ENCODE measurements at regions not wholly inside any gene's neighbourhood (a gene's known extent, or its start where the extent isn't known, plus 50 kb on each side); places are given as distances from the start of the nearest gene placed in this dataset.
"Not testable (repeated sequence)": the region's sequence is repeated elsewhere in the genome, so short reads cannot be mapped to it uniquely, and the experiment has no call there.

DNA sequence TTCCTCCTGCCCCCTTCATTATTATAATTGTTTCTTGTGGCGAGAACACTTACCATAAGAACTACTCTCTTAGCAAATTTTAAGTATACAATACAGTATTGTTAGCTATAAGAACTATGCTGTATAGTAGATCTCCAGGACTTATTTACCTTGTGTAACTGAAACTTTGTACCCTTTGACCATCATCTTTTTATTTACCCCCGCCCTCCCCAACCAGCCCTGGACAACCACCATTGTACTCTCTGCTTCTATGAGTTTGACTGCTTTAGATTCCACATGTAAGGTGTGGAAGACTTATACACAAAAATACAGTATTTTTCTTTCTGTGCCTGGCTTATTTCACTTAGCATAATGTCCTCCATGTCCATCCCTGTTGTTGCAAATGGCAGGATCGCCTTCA lies 161.1 kb downstream of the PHF8 start:
- H3K4me1 Mint-ChIP-seq, result no peaks in the 10 kb centered on the region
- no peak overlapping the region for H3K27ac Mint-ChIP-seq
- no peaks in the 10 kb centered on the region for H3K9me3 Mint-ChIP-seq
- no peak overlapping the region for H3K4me3 Mint-ChIP-seq
- peaks cover 2% of the 10 kb centered on the region for H3K27me3 Mint-ChIP-seq
- no peaks in the 10 kb centered on the region for H3K36me3 Mint-ChIP-seq

DNA sequence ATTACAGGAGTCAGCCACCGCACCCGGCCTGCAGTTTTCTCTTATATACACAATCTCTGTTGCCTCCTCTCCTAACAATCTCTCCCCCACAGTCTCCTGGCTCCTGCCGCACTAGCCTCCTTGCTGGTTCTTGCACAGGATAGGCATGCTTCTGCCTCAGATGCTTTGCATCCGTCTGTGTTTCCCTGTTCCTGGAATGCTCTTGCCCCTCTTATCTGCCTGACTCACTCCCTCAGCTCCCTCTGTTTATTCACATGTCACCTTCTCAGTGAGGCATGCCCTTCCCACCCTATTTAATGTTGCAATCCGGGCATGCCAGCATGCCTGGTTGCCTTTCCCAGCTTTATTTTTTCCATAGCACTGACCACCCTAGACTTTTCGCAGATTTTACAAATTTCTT lies 161.9 kb downstream of the PHF8 start:
- no peaks in the 10 kb centered on the region for H3K9me3 Mint-ChIP-seq
- H3K36me3 Mint-ChIP-seq, result no peaks in the 10 kb centered on the region
- no peak overlapping the region for H3K4me3 Mint-ChIP-seq
- H3K4me1 Mint-ChIP-seq, result no peaks in the 10 kb centered on the region
- H3K27ac Mint-ChIP-seq, result no peak overlapping the region
- no peaks in the 10 kb centered on the region for H3K27me3 Mint-ChIP-seq

DNA sequence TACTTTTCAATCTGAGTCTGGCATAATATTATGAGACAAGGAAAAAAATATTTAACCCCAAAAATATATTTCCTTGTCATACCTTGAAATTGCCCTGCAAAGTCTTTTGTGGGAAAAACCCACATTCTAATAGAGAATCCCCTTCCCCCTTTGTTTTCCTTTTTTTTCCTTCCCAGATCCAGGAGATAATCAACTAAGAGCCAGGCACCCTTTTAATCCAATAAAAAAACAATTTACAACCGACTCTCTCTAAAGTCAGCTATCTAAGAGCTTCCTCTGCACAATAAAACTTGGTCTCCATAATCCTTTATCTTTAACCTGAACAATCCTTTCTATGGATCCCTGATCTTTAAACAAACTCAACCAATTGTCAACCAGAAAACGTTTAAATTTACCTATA lies 163.5 kb downstream of the PHF8 start:
- H3K36me3 Mint-ChIP-seq, H3K27ac Mint-ChIP-seq, H3K4me3 Mint-ChIP-seq, H3K9me3 Mint-ChIP-seq, H3K4me1 Mint-ChIP-seq, H3K27me3 Mint-ChIP-seq: not testable (repeated sequence)

DNA sequence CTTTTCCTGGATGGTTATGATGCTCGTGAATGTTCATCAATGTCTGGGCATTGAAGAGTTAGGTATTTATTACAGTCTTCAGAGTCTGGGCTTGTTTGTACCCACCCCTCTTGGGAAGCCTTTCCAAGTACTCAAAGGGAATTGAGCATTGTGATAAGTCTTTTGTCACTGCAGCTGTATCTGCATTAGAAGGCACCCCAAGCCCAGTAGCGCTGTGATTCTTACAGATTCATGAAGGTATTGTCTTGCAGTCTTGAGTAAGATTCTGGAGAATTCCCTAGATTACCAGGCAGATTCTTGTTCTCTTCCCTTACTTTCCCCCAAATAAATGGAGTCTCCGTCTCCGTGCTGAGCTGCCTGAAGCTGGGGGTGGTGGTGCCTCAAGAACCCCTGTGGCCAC lies 173.4 kb upstream of the HUWE1 start:
- no peaks in the 10 kb centered on the region for H3K4me1 Mint-ChIP-seq
- H3K27me3 Mint-ChIP-seq, result no peaks in the 10 kb centered on the region
- no peak overlapping the region for H3K4me3 Mint-ChIP-seq
- no peak overlapping the region for H3K27ac Mint-ChIP-seq
- H3K36me3 Mint-ChIP-seq, result peaks cover 2% of the 10 kb centered on the region
- H3K9me3 Mint-ChIP-seq, result no peaks in the 10 kb centered on the region

DNA sequence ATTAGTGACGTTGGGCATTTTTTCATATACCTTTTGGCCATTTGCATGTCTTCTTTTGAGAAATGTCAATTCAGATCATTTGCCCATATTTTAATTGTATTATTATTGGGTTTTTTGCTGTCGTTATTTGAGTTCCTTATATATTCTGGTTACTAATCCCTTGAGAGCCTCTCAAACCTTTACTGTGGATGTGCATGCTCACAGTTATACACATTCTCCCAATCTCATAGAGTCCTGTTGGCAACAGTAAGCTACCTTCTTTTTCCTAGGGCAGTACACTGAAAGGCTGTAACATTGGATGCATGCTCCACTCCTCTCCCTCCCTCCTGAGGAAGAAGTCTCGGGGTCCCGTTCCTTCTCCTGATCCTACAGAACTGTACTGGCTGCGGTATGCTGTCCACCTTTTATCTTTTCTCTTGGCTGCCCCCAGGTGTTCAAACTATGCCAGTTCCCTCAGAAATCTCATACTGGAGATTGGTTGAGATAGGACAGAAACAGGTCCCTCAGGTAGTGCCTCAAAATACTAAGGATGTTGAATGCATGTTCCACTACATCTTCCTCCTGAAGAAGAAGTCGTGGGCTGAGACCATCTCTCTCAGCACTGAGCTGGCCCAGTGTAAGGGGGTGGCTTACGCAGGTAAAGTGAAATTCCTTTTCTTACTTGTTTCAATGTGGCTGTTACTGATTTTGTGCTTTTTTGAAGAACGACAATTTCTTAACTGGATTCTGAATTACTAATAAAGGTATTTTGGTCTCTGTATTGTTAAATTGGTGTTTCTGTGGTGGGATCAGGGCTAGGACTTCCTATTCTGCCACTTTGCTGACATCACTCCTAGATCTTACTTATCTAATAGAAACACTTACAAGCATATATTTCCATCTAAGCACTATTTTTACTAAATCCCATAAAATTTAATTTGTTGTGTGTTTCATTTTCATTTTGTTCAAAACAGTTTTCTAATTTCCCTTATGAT lies 145.4 kb upstream of the HUWE1 start:
- no peaks in the 10 kb centered on the region for H3K27me3 Mint-ChIP-seq
- H3K9me3 Mint-ChIP-seq, result no peaks in the 10 kb centered on the region
- no peak overlapping the region for H3K4me3 Mint-ChIP-seq
- H3K27ac Mint-ChIP-seq, result peak overlapping the region; percentile 56
- peaks cover 24% of the 10 kb centered on the region for H3K4me1 Mint-ChIP-seq
- H3K36me3 Mint-ChIP-seq, result no peaks in the 10 kb centered on the region

DNA sequence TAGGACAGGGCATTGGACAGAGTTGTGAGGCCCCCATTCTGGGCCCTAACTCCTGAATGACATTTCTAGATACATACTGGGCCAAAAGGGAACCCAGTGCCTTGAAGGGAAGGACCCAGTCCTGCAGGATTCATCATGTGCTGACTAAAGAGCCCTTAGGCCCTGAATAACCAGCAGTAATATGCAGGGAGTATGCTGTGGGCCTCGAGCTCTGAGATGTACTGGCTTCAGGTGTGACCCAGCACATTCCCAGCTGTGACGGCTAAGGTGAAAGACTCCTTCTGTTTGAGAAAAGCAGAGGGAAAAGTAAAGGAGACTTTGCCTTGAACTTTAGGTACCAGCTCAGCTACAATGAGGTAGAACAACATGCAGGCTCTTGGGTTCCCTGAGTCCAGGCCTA lies 138.2 kb upstream of the HUWE1 start:
- Mint-ChIP-seq H3K4me1 (peaks cover 7% of the 10 kb centered on the region), H3K9me3 (no peaks in the 10 kb centered on the region), H3K36me3 (no peaks in the 10 kb centered on the region), H3K4me3 (no peak overlapping the region), H3K27ac (no peak overlapping the region), H3K27me3 (no peaks in the 10 kb centered on the region)

DNA sequence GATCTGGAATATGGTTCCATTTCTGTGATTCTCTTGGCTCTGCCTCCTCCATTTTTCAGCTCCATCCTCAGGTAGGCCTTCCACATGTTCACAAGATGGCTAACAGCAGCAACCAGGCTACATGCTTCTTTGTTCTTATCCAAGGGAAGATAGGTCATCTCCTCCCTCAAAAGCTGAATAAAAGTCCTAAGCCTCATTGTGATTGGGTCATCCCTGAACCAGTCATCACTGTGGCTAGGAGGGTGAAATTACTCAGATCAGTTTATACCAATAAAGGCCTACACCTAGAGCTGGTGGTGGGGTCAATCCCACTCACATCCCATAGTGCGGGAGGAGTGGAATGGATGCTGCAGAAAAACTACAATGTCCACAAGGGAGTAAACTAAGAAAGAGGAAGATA lies 131.6 kb upstream of the HUWE1 start:
- not testable (repeated sequence) for H3K4me1 Mint-ChIP-seq, H3K36me3 Mint-ChIP-seq, H3K4me3 Mint-ChIP-seq, H3K9me3 Mint-ChIP-seq, H3K27ac Mint-ChIP-seq, H3K27me3 Mint-ChIP-seq

DNA sequence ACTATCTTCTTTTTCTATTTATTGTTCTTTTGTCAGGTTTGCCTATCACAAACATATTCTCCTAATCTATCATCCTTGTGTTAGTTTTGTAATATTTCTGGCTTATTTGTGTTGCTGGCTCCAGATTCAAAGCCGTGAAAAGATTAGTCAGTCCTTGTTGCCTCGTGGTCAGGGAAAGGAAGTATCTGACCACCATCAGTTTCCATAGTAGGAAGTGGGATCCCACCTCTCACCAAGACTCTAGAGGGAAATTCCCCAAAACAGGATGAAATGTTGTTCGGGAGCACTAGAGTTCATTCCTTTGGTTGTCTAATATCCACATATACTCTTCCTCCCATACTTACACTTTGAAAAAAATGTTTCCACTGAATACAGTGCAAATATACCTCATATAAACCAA lies 131.0 kb upstream of the HUWE1 start:
- H3K36me3 Mint-ChIP-seq, result no peaks in the 10 kb centered on the region
- H3K27ac Mint-ChIP-seq, result no peak overlapping the region
- H3K27me3 Mint-ChIP-seq, result no peaks in the 10 kb centered on the region
- H3K4me1 Mint-ChIP-seq, result no peaks in the 10 kb centered on the region
- no peak overlapping the region for H3K4me3 Mint-ChIP-seq
- H3K9me3 Mint-ChIP-seq, result no peaks in the 10 kb centered on the region

DNA sequence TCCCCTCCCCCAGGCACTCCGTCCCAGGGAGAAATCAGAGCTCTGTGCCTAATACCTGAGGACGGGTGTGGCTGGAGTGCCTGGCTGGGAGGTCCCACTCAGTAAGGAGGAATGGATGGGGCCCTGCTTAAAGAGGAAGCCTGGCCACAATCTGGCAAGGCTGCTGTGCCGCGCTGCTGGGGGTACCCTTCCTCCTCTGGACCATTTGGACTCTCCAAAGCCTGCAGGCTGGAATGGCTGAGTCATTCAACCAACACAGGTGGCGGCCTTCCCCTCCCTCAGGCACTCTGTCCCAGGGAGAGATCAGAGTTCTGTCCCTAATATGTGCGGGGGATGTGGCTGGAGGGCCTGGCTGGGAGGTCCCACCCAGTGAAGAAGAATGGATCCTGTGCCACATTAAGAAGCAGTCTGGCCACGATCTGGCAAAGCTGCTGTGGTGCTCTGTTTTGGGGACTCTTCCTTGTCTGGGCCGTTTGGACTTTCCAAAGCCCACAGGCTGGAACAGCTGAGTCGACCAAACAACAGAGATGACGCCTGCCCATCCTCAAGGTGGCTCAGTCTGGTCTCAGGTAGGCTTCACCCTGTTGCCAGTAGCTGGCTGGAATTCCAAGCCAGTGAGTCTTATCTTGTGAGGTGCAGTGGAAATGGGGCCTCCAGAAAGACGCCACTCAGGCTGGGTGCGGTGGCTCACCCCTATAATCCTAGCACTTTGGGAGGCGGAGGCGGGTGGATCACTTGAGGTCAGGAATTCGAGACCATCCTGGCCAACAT lies 127.3 kb upstream of the HUWE1 start:
- no peaks in the 10 kb centered on the region for H3K9me3 Mint-ChIP-seq
- no peaks in the 10 kb centered on the region for H3K27me3 Mint-ChIP-seq

DNA sequence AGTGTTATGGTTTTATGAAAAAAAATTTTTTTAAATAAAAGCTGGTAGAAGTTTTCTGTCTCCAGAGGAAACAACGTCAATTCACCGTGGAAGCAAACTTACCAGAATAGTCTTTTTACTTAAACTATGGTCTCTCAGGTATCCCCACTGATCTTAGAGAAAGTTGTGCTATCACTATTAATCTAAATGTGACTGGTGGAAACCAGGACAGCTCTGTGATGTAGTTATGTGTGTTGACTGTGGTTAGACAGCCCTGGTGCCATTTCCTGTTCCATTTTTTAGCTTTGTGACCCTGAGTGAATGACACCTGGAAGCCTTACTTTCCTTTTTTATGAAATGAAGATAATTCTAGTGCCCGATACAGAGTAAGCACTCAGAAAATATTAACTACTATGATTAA lies 111.8 kb upstream of the HUWE1 start:
- Mint-ChIP-seq H3K36me3 (no peaks in the 10 kb centered on the region), H3K9me3 (peaks cover 5% of the 10 kb centered on the region), H3K27ac (no peak overlapping the region), H3K4me3 (no peak overlapping the region), H3K27me3 (no peaks in the 10 kb centered on the region), H3K4me1 (peaks cover 9% of the 10 kb centered on the region)

More for the DNA sequence above, 127.3 kb upstream of the HUWE1 start:
- no peak overlapping the region for H3K27ac Mint-ChIP-seq
- H3K4me1 Mint-ChIP-seq, result no peaks in the 10 kb centered on the region
- H3K36me3 Mint-ChIP-seq, result no peaks in the 10 kb centered on the region
- H3K4me3 Mint-ChIP-seq, result no peak overlapping the region

DNA sequence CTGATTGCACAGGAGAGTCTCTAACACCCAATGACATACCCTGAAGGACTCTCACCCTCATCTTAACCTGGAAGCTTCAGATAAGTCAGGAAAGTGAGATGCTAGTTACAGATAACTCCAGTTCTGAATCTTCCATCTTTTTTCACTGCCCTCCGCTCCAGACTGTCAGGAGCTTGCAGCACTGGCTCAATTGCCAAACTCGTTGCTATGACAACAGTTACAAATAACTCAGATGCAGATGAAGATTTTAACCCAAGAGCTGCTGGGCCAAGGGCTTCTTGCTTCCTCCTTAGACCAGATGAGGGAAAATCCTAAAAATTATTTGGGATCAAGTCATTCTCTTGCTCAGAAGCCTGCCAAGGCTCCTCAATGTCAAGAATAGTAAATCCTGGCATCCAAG lies 109.1 kb upstream of the HUWE1 start:
- Mint-ChIP-seq H3K9me3 (no peaks in the 10 kb centered on the region), H3K4me3 (no peak overlapping the region), H3K27me3 (no peaks in the 10 kb centered on the region), H3K27ac (no peak overlapping the region), H3K4me1 (peaks cover 9% of the 10 kb centered on the region), H3K36me3 (no peaks in the 10 kb centered on the region)

DNA sequence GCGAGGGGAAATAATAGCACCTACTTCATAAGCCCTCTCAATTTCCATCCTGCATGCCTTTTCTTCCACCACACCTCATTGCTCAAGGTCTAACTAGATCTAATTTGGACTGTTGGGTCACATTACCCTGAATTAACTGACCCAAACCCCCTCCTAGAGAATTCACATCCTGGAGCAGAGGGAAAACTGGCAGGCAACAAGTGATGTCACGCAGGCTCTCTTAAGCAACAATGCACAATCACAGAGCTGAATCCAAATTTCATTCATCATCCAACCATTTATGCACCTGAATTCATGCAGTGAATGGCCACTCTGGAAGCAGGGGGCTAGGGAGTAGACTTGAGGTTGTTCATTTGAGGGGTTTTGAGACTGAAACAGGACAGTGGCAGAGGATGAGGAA lies 107.7 kb upstream of the HUWE1 start:
- H3K4me1 Mint-ChIP-seq, result peaks cover 9% of the 10 kb centered on the region
- H3K27ac Mint-ChIP-seq, result no peak overlapping the region
- no peaks in the 10 kb centered on the region for H3K27me3 Mint-ChIP-seq
- no peak overlapping the region for H3K4me3 Mint-ChIP-seq
- H3K36me3 Mint-ChIP-seq, result no peaks in the 10 kb centered on the region
- H3K9me3 Mint-ChIP-seq, result no peaks in the 10 kb centered on the region

DNA sequence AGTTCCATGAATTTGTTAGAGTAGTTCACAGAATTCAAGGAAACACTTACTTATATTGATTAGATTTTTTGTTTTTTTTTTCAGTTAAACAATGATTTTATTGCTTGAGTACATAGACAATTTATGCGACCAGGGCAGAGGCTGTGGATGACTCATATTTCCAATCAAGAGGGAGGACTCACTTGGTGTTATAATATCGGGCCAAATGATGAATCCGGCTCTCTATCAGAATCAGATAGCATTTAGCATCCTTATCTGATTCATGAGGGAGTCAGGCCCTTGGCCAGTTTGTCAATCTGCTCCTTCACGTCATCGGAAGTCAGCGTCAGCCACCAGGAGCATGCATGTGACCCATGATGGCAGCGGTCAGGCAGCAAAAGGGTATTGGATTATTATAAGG lies 82.3 kb upstream of the HUWE1 start:
- Mint-ChIP-seq H3K4me3 (no peak overlapping the region), H3K4me1 (peaks cover 17% of the 10 kb centered on the region), H3K27ac (no peak overlapping the region), H3K36me3 (no peaks in the 10 kb centered on the region), H3K27me3 (no peaks in the 10 kb centered on the region), H3K9me3 (no peaks in the 10 kb centered on the region)

DNA sequence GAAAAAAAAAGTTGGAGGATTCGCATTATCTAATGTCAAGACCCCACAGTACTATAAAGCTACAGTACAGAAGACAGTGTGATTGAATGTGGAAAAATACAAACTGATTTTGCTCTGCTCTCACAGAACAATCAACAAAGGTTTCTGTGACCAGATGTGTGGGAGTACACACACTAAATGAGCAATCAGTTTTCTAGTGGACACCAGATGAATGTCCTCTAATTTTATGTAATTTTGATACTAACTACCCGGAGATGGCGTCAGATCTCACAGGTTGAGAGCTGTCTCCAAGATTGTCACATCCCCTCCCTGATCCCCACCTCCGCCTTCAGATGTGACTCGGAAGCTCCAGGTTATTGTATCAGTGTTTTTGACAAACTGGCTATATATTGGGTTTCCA lies 81.9 kb upstream of the HUWE1 start:
- H3K27ac Mint-ChIP-seq, result no peak overlapping the region
- no peaks in the 10 kb centered on the region for H3K9me3 Mint-ChIP-seq
- H3K4me3 Mint-ChIP-seq, result no peak overlapping the region
- H3K4me1 Mint-ChIP-seq, result peaks cover 17% of the 10 kb centered on the region
- no peaks in the 10 kb centered on the region for H3K36me3 Mint-ChIP-seq
- H3K27me3 Mint-ChIP-seq, result no peaks in the 10 kb centered on the region

DNA sequence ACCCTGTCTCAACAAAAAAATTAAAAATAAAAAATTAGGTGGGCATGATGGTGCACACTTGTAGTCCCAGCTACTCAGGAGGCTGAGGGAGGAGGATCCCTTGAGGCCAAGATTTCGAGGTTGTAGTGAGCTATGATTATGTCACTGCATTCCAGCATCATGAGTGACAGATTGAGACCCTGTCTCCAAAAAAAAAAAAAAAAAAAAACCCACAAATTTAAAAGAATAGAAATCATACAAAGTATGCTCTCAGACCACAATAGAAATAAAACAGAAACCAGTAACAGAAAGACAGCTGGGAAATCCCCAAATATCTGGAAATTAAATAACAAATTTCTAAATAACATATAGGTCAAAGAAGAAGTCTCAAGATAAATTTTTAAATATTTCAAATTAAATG lies 81.0 kb upstream of the HUWE1 start:
- Mint-ChIP-seq H3K27me3 (no peaks in the 10 kb centered on the region), H3K27ac (no peak overlapping the region), H3K4me1 (peaks cover 17% of the 10 kb centered on the region), H3K36me3 (no peaks in the 10 kb centered on the region), H3K9me3 (no peaks in the 10 kb centered on the region), H3K4me3 (no peak overlapping the region)

DNA sequence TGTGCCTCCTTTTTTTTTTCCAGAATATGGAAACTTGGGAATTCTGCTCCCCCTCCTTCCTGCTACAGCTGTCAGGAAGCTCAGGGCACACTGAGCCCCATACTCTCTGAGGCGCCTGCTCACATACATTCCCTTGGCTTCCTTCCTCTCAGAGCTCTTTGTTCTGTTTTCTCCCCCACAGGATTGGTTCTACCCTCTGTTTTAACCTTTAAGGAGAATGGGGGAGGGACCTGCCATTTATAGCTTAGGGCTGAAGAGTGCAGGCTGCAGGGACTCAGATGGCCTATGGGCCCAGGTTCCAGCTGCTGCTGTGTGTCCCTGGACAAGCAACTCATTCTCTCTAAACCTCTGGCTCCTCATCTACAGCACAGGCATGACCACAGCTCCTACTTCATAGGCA lies 70.7 kb upstream of the HUWE1 start:
- H3K4me3 Mint-ChIP-seq, H3K27ac Mint-ChIP-seq, H3K36me3 Mint-ChIP-seq: not testable (repeated sequence)

More for the DNA sequence above, 70.7 kb upstream of the HUWE1 start:
- H3K9me3 Mint-ChIP-seq, H3K4me1 Mint-ChIP-seq, H3K27me3 Mint-ChIP-seq: not testable (repeated sequence)
